ENCODE measurements at regions not wholly inside any gene's neighbourhood (a gene's known extent, or its start where the extent isn't known, plus 50 kb on each side); places are given as distances from the start of the nearest gene placed in this dataset.

DNA sequence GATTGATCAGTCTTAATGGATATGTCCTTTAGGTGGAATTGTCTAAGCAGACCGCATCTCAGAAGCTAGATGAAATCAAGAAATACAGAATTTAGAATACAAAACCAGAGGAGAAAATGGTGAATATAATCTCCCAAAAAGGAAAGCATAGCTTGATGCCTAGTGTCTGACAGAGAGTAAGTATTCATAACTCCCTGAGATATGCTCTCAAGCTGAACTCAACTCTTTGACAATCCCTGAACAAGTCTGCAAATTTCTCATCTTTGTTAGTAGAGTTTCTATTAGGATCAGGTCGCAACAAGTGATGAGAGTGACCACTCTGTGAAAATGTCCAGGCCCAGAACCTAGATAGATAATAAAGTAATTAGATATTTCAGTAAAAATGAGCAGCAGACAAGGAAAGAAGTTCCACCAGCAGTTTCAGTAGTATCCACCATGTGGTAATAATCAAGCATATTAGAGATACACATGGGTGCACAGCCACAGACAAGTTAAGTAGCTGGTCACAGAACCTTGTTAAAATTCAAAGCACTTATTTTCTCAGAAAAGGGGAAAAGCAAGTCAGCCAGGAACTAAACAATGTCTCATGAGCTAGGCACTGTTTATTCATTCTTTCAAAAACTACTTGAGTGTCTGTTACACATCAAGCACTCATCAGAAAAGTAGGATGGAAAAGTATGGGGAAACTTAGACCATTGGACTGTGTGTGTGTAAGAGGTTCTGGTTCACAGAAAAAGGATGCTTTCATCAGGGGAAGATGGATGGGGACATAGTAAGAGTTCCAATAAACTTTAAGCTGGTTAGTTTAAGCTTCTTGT, 481.5 kb upstream of the TUSC1 start:
- no peak for DNase-seq (ENCODE audit: low spot score)
- Histone ChIP-seq H3K9me3 (ENCODE audit: low read depth, low read length, poor library complexity, severe bottlenecking) (no peaks in the 10 kb centered on the region), H3K36me3 (ENCODE audit: insufficient read depth, low read length, poor library complexity, severe bottlenecking) (no peaks in the 10 kb centered on the region), H3K27me3 (replicated peaks; ENCODE audit: insufficient read depth, low read depth, low read length, poor library complexity) (no peaks in the 10 kb centered on the region), H3K27ac (ENCODE audit: low read depth, low read length, poor library complexity, severe bottlenecking) (no peak overlapping the region), H3K4me1 (ENCODE audit: insufficient read depth, low read length, poor library complexity, severe bottlenecking) (no peaks in the 10 kb centered on the region), H3K4me3 (ENCODE audit: low read depth, low read length, poor library complexity, severe bottlenecking) (no peak overlapping the region)
- BruUV-seq (replicated peaks) = no TSS peak
- CTCF ChIA-PET = no interaction called here
- TF ChIP-seq EZH2 (IDR thresholded peaks at IDR 0.05; ENCODE audit: borderline replicate concordance, low read depth, low read length, poor library complexity, severe bottlenecking) = no peak
- TF ChIP-seq, protein P1, sequence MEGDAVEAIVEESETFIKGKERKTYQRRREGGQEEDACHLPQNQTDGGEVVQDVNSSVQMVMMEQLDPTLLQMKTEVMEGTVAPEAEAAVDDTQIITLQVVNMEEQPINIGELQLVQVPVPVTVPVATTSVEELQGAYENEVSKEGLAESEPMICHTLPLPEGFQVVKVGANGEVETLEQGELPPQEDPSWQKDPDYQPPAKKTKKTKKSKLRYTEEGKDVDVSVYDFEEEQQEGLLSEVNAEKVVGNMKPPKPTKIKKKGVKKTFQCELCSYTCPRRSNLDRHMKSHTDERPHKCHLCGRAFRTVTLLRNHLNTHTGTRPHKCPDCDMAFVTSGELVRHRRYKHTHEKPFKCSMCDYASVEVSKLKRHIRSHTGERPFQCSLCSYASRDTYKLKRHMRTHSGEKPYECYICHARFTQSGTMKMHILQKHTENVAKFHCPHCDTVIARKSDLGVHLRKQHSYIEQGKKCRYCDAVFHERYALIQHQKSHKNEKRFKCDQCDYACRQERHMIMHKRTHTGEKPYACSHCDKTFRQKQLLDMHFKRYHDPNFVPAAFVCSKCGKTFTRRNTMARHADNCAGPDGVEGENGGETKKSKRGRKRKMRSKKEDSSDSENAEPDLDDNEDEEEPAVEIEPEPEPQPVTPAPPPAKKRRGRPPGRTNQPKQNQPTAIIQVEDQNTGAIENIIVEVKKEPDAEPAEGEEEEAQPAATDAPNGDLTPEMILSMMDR (conservative IDR thresholded peaks at IDR 0.05; ENCODE audit: low read depth, low read length) = no peak
- POLR2A ChIA-PET (ENCODE audit: low non-redundant PET) = no interaction called here
- intact Hi-C loops (cut with micrococcal nuclease; ENCODE audit: unreplicated experiment) = no loop called here

DNA sequence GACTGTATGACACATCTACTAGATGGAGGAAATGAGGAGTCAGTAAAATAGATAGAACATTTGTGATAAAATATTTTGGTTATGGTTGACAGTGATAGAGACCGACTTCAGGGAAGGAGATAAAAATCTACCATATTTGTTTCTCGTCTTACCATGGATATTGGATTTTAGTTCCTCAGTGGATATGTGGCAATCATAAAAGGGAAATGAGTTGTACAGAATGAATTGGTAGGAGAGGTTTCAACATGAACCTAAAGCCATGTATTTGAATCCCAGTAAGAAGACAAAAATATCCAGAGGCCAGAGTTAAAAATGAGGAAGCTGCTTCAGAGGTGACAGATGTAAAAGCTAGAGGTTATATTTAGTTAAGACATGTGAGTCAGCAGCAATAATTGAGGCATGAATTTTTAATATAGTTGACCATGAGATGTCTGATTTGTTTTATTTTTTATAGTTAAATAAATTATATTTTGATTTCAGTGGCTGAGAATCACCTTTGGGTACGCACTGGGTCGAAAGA, 480.4 kb upstream of the TUSC1 start:
- CTCF ChIA-PET = no interaction called here

DNA sequence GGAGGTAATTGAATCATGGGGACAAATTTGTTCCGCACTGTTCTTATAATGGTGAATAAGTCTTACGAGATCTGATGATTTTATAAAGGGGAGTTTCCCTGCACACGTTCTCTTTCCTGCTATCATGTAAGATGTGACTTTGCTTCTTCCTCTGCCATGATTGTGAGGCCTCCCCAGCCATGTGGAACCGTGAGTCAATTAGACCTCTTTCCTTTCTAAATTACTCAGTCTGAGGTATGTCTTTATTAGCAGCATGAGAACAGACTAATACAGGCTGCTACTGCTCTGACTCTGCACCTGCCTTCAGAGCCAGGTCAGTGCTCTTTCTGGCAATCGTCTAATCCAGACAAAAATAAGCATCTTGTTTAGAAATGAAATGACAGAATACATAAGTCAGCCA, 479.2 kb upstream of the TUSC1 start:
- DNase-seq (ENCODE audit: low spot score) = no peak
- POLR2A ChIA-PET (ENCODE audit: low non-redundant PET) = no interaction called here
- Histone ChIP-seq H3K9me3 (ENCODE audit: low read depth, low read length, poor library complexity, severe bottlenecking) (no peaks in the 10 kb centered on the region), H3K4me1 (ENCODE audit: insufficient read depth, low read length, poor library complexity, severe bottlenecking) (no peaks in the 10 kb centered on the region), H3K27me3 (replicated peaks; ENCODE audit: insufficient read depth, low read depth, low read length, poor library complexity) (no peaks in the 10 kb centered on the region), H3K27ac (ENCODE audit: low read depth, low read length, poor library complexity, severe bottlenecking) (no peak overlapping the region), H3K4me3 (ENCODE audit: low read depth, low read length, poor library complexity, severe bottlenecking) (no peak overlapping the region), H3K36me3 (ENCODE audit: insufficient read depth, low read length, poor library complexity, severe bottlenecking) (no peaks in the 10 kb centered on the region)
- intact Hi-C loops (cut with micrococcal nuclease; ENCODE audit: unreplicated experiment) = no loop called here
- TF ChIP-seq EZH2 (IDR thresholded peaks at IDR 0.05; ENCODE audit: borderline replicate concordance, low read depth, low read length, poor library complexity, severe bottlenecking) = no peak
- TF ChIP-seq, protein P1 (conservative IDR thresholded peaks at IDR 0.05; ENCODE audit: low read depth, low read length) = no peak
- BruUV-seq (replicated peaks) = no TSS peak
- CTCF ChIA-PET = no interaction called here

More for the DNA sequence above, 480.4 kb upstream of the TUSC1 start:
- H3K9me3 ChIP-seq (ENCODE audit: low read depth, low read length, poor library complexity, severe bottlenecking) = no peaks in the 10 kb centered on the region
- H3K4me1 ChIP-seq (ENCODE audit: insufficient read depth, low read length, poor library complexity, severe bottlenecking) = no peaks in the 10 kb centered on the region
- intact Hi-C loops (cut with micrococcal nuclease; ENCODE audit: unreplicated experiment) = no loop called here
- no peaks in the 10 kb centered on the region for H3K27me3 ChIP-seq (replicated peaks; ENCODE audit: insufficient read depth, low read depth, low read length, poor library complexity)
- no peak overlapping the region for H3K27ac ChIP-seq (ENCODE audit: low read depth, low read length, poor library complexity, severe bottlenecking)
- POLR2A ChIA-PET (ENCODE audit: low non-redundant PET) = no interaction called here
- H3K4me3 ChIP-seq (ENCODE audit: low read depth, low read length, poor library complexity, severe bottlenecking) = no peak overlapping the region
- no peak for DNase-seq (ENCODE audit: low spot score)
- TF ChIP-seq, protein P1 (conservative IDR thresholded peaks at IDR 0.05; ENCODE audit: low read depth, low read length) = no peak
- TF ChIP-seq EZH2 (IDR thresholded peaks at IDR 0.05; ENCODE audit: borderline replicate concordance, low read depth, low read length, poor library complexity, severe bottlenecking) = no peak
- no TSS peak for BruUV-seq (replicated peaks)
- no peaks in the 10 kb centered on the region for H3K36me3 ChIP-seq (ENCODE audit: insufficient read depth, low read length, poor library complexity, severe bottlenecking)

Measured in A673 (cell line).